ENCODE measurements at regions not wholly inside any gene's neighbourhood (a gene's known extent, or its start where the extent isn't known, plus 50 kb on each side); places are given as distances from the start of the nearest gene placed in this dataset.

- no peak for DNase-seq (ENCODE audit: low spot score)
- no peaks in the 10 kb centered on the region for H3K9me3 ChIP-seq (ENCODE audit: low read depth, low read length, poor library complexity, severe bottlenecking)
- POLR2A ChIA-PET (ENCODE audit: low non-redundant PET) = no interaction called here
- no peak overlapping the region for H3K27ac ChIP-seq (ENCODE audit: low read depth, low read length, poor library complexity, severe bottlenecking)
- no peaks in the 10 kb centered on the region for H3K27me3 ChIP-seq (replicated peaks; ENCODE audit: insufficient read depth, low read depth, low read length, poor library complexity)
- H3K4me1 ChIP-seq (ENCODE audit: insufficient read depth, low read length, poor library complexity, severe bottlenecking) = no peaks in the 10 kb centered on the region
- no peaks in the 10 kb centered on the region for H3K36me3 ChIP-seq (ENCODE audit: insufficient read depth, low read length, poor library complexity, severe bottlenecking)
- no peak for TF ChIP-seq EZH2 (IDR thresholded peaks at IDR 0.05; ENCODE audit: borderline replicate concordance, low read depth, low read length, poor library complexity, severe bottlenecking)
- no peak for TF ChIP-seq CTCF (conservative IDR thresholded peaks at IDR 0.05; ENCODE audit: low read depth, low read length)
- BruUV-seq (replicated peaks) = no TSS peak
- intact Hi-C loops (cut with micrococcal nuclease; ENCODE audit: unreplicated experiment) = no loop called here
- CTCF ChIA-PET = no interaction called here
- no peak overlapping the region for H3K4me3 ChIP-seq (ENCODE audit: low read depth, low read length, poor library complexity, severe bottlenecking)
Measured at GRCh38 chr2:188678882-188679281, 295.3 kb upstream of the COL3A1 start.

GRCh38 chr2:188682838-188683237 is 291.3 kb upstream of the COL3A1 start:
- no peak for DNase-seq (ENCODE audit: low spot score)
- no TSS peak for BruUV-seq (replicated peaks)
- TF ChIP-seq EZH2 (IDR thresholded peaks at IDR 0.05; ENCODE audit: borderline replicate concordance, low read depth, low read length, poor library complexity, severe bottlenecking) (no peak), CTCF (conservative IDR thresholded peaks at IDR 0.05; ENCODE audit: low read depth, low read length) (no peak)
- no peaks in the 10 kb centered on the region for H3K27me3 ChIP-seq (replicated peaks; ENCODE audit: insufficient read depth, low read depth, low read length, poor library complexity)
- ChIA-PET CTCF (no interaction called here), POLR2A (ENCODE audit: low non-redundant PET) (no interaction called here)
- H3K36me3 ChIP-seq (ENCODE audit: insufficient read depth, low read length, poor library complexity, severe bottlenecking) = no peaks in the 10 kb centered on the region
- H3K4me1 ChIP-seq (ENCODE audit: insufficient read depth, low read length, poor library complexity, severe bottlenecking) = no peaks in the 10 kb centered on the region
- no peaks in the 10 kb centered on the region for H3K9me3 ChIP-seq (ENCODE audit: low read depth, low read length, poor library complexity, severe bottlenecking)
- no peak overlapping the region for H3K27ac ChIP-seq (ENCODE audit: low read depth, low read length, poor library complexity, severe bottlenecking)
- H3K4me3 ChIP-seq (ENCODE audit: low read depth, low read length, poor library complexity, severe bottlenecking) = no peak overlapping the region
- intact Hi-C loops (cut with micrococcal nuclease; ENCODE audit: unreplicated experiment) = no loop called here

GRCh38 chr2:188684795-188685194 is 289.4 kb upstream of the COL3A1 start:
- no peak overlapping the region for H3K4me3 ChIP-seq (ENCODE audit: low read depth, low read length, poor library complexity, severe bottlenecking)
- no peaks in the 10 kb centered on the region for H3K9me3 ChIP-seq (ENCODE audit: low read depth, low read length, poor library complexity, severe bottlenecking)
- H3K4me1 ChIP-seq (ENCODE audit: insufficient read depth, low read length, poor library complexity, severe bottlenecking) = no peaks in the 10 kb centered on the region
- BruUV-seq (replicated peaks) = no TSS peak
- ChIA-PET CTCF (no interaction called here), POLR2A (ENCODE audit: low non-redundant PET) (no interaction called here)
- TF ChIP-seq CTCF (conservative IDR thresholded peaks at IDR 0.05; ENCODE audit: low read depth, low read length) = no peak
- no peak for TF ChIP-seq EZH2 (IDR thresholded peaks at IDR 0.05; ENCODE audit: borderline replicate concordance, low read depth, low read length, poor library complexity, severe bottlenecking)
- DNase-seq (ENCODE audit: low spot score) = no peak
- no peaks in the 10 kb centered on the region for H3K27me3 ChIP-seq (replicated peaks; ENCODE audit: insufficient read depth, low read depth, low read length, poor library complexity)
- H3K27ac ChIP-seq (ENCODE audit: low read depth, low read length, poor library complexity, severe bottlenecking) = no peak overlapping the region
- no peaks in the 10 kb centered on the region for H3K36me3 ChIP-seq (ENCODE audit: insufficient read depth, low read length, poor library complexity, severe bottlenecking)
- intact Hi-C loops (cut with micrococcal nuclease; ENCODE audit: unreplicated experiment) = no loop called here

All from A673 (cell line).